Upper lobe of left lung (tissue), 4 donors: ENCODE measurements at regions not wholly inside any gene's neighbourhood (a gene's known extent, or its start where the extent isn't known, plus 50 kb on each side); places are given as distances from the start of the nearest gene placed in this dataset.

Experiments used
- EP300 ChIP-seq, 4 donors: sonication (generic); formaldehyde crosslinking; IDR thresholded peaks; one replicate each; pipeline ENCODE4 v1.5.1; 2017; ENCODE audit warnings: antibody characterized with exemption in 4 of 4, control low read depth in 2 of 4
- POLR2A ChIP-seq, 4 donors: fragments of 450-650 bp; IDR thresholded peaks; one replicate each; pipeline ENCODE4 v1.5.1; 2016 to 2017; ENCODE audit warnings: antibody characterized with exemption in 4 of 4, mild to moderate bottlenecking in 2 of 4
- POLR2AphosphoS5 ChIP-seq, 2 donors: sonication (generic); formaldehyde crosslinking; IDR thresholded peaks; one replicate each; pipeline ENCODE4 v1.5.1; 2017; ENCODE audit warnings: antibody characterized with exemption in 2 of 2
- TF ChIP-seq, protein P1 (sequence below), 6 experiments: fragments of 450-650 bp in 4 of 6; fragments of 200-600 bp in 2 of 6; sonication (generic) in 2 of 6; IDR thresholded peaks; one replicate each; pipeline ENCODE4 v1.5.1; 2016 to 2019; ENCODE audit warnings: antibody characterized with exemption in 6 of 6

DNA sequence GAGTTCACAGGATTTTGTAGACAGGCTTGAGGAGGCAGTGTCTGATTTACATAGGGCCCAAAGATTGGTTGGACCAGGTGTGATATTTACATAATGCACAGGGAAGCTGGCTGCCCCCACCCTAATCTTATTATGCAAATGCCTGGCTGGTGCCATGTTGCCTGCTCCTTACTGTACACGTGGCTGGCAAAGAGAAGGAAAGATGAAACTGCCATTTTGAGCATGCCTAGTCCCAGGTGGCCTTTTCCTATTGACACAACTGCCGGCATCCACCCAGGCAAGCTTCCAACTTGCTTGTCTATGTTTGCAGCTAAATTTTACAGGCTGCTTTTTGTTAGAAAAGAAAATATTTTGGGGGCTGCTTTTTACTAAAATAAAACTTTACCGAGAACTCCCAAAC, 174.6 kb downstream of the LMBRD1 start:
- TF ChIP-seq, protein P1, sequence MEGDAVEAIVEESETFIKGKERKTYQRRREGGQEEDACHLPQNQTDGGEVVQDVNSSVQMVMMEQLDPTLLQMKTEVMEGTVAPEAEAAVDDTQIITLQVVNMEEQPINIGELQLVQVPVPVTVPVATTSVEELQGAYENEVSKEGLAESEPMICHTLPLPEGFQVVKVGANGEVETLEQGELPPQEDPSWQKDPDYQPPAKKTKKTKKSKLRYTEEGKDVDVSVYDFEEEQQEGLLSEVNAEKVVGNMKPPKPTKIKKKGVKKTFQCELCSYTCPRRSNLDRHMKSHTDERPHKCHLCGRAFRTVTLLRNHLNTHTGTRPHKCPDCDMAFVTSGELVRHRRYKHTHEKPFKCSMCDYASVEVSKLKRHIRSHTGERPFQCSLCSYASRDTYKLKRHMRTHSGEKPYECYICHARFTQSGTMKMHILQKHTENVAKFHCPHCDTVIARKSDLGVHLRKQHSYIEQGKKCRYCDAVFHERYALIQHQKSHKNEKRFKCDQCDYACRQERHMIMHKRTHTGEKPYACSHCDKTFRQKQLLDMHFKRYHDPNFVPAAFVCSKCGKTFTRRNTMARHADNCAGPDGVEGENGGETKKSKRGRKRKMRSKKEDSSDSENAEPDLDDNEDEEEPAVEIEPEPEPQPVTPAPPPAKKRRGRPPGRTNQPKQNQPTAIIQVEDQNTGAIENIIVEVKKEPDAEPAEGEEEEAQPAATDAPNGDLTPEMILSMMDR (IDR thresholded peaks at IDR 0.05): no peak
- TF ChIP-seq POLR2AphosphoS5 (IDR thresholded peaks at IDR 0.05): no peak
- TF ChIP-seq POLR2A (IDR thresholded peaks at IDR 0.05): no peak
- no peak for TF ChIP-seq EP300 (IDR thresholded peaks at IDR 0.05)
